ENCODE measurements at regions not wholly inside any gene's neighbourhood (a gene's known extent, or its start where the extent isn't known, plus 50 kb on each side); places are given as distances from the start of the nearest gene placed in this dataset.

GRCh38 chr1:72649211-72649888, 367.0 kb upstream of the NEGR1 start:
- Histone ChIP-seq H3K36me3 (ENCODE audit: insufficient read depth, low read length) (no peaks in the 10 kb centered on the region), H4K20me1 (ENCODE audit: insufficient read depth) (no peaks in the 10 kb centered on the region), H3K27ac (ENCODE audit: low read length) (no peak overlapping the region), H3K9me3 (ENCODE audit: low read length) (no peaks in the 10 kb centered on the region), H3K9ac (ENCODE audit: low read length) (no peak overlapping the region), H3K4me3 (ENCODE audit: low read length) (no peak overlapping the region), H3K79me2 (replicated peaks; ENCODE audit: insufficient read depth, low read length) (no peaks in the 10 kb centered on the region), H3K9me2 (ENCODE audit: insufficient read depth, low read length) (no peaks in the 10 kb centered on the region), H3F3A (ENCODE audit: insufficient read depth, low read length, poor library complexity, severe bottlenecking) (no peaks in the 10 kb centered on the region), H2AFZ (ENCODE audit: low read depth, low read length) (no peak overlapping the region), H3K4me2 (ENCODE audit: low read length) (no peak overlapping the region), H3K27me3 (ENCODE audit: insufficient read depth, low read depth, low read length) (no peaks in the 10 kb centered on the region)
- TF ChIP-seq POLR2AphosphoS5 (IDR thresholded peaks at IDR 0.05) (no peak), CTCF (IDR thresholded peaks at IDR 0.05; ENCODE audit: poor library complexity, severe bottlenecking) (no peak), EP300 (conservative IDR thresholded peaks at IDR 0.05; ENCODE audit: poor library complexity, severe bottlenecking) (no peak), SMC3 (conservative IDR thresholded peaks at IDR 0.05; ENCODE audit: poor library complexity) (no peak), REST (IDR thresholded peaks at IDR 0.05; ENCODE audit: borderline replicate concordance) (no peak), RAD21 (conservative IDR thresholded peaks at IDR 0.05) (no peak), TAF1 (IDR thresholded peaks at IDR 0.05; ENCODE audit: low read depth) (no peak), MXI1 (conservative IDR thresholded peaks at IDR 0.05; ENCODE audit: poor library complexity, severe bottlenecking) (no peak), EZH2 (IDR thresholded peaks at IDR 0.05; ENCODE audit: borderline replicate concordance, insufficient read depth, low read length, poor library complexity, severe bottlenecking) (no peak)

GRCh38 chr1:72648465-72648864, 366.1 kb upstream of the NEGR1 start:
- TF ChIP-seq EP300 (conservative IDR thresholded peaks at IDR 0.05; ENCODE audit: poor library complexity, severe bottlenecking) (no peak), POLR2AphosphoS5 (IDR thresholded peaks at IDR 0.05) (no peak), MXI1 (conservative IDR thresholded peaks at IDR 0.05; ENCODE audit: poor library complexity, severe bottlenecking) (no peak), REST (IDR thresholded peaks at IDR 0.05; ENCODE audit: borderline replicate concordance) (no peak), EZH2 (IDR thresholded peaks at IDR 0.05; ENCODE audit: borderline replicate concordance, insufficient read depth, low read length, poor library complexity, severe bottlenecking) (no peak), SMC3 (conservative IDR thresholded peaks at IDR 0.05; ENCODE audit: poor library complexity) (no peak), TAF1 (IDR thresholded peaks at IDR 0.05; ENCODE audit: low read depth) (no peak), CTCF (IDR thresholded peaks at IDR 0.05; ENCODE audit: poor library complexity, severe bottlenecking) (no peak), RAD21 (conservative IDR thresholded peaks at IDR 0.05) (no peak)
- H3K4me3 ChIP-seq (ENCODE audit: low read length), result no peak overlapping the region
- H3K9me2 ChIP-seq (ENCODE audit: insufficient read depth, low read length), result no peaks in the 10 kb centered on the region
- no peaks in the 10 kb centered on the region for H3F3A ChIP-seq (ENCODE audit: insufficient read depth, low read length, poor library complexity, severe bottlenecking)
- H3K27ac ChIP-seq (ENCODE audit: low read length), result no peak overlapping the region
- H3K9ac ChIP-seq (ENCODE audit: low read length), result no peak overlapping the region
- H4K20me1 ChIP-seq (ENCODE audit: insufficient read depth), result no peaks in the 10 kb centered on the region
- H3K79me2 ChIP-seq (replicated peaks; ENCODE audit: insufficient read depth, low read length), result no peaks in the 10 kb centered on the region
- no peak overlapping the region for H3K4me2 ChIP-seq (ENCODE audit: low read length)
- no peaks in the 10 kb centered on the region for H3K36me3 ChIP-seq (ENCODE audit: insufficient read depth, low read length)
- no peaks in the 10 kb centered on the region for H3K27me3 ChIP-seq (ENCODE audit: insufficient read depth, low read depth, low read length)
- no peaks in the 10 kb centered on the region for H3K9me3 ChIP-seq (ENCODE audit: low read length)
- no peak overlapping the region for H2AFZ ChIP-seq (ENCODE audit: low read depth, low read length)
